LNCaP clone FGC (cell line): ENCODE measurements at regions not wholly inside any gene's neighbourhood (a gene's known extent, or its start where the extent isn't known, plus 50 kb on each side); places are given as distances from the start of the nearest gene placed in this dataset.

Source experiments
- DNase-seq: peaks from one replicate; pipeline ENCODE4 v3.0.0-alpha.2; 2011; ENCODE audit warnings: low read depth
- H3K4me3 ChIP-seq: 2 replicates; pipeline ENCODE4 v1.5.1; 2011; ENCODE audit warnings: mild to moderate bottlenecking, low read depth, low read length, control low read depth
- CTCF ChIP-seq: IDR thresholded peaks from 2 replicates; pipeline ENCODE4 v1.5.1; 2012; ENCODE audit warnings: mild to moderate bottlenecking; ENCODE audit not compliant: control insufficient read depth, insufficient read depth; ENCODE audit errors: extremely low read depth

GRCh38 chr18:10387399-10387798 is 67.0 kb upstream of the APCDD1 start:
- H3K4me3 ChIP-seq: no peak overlapping the region
- no peak for DNase-seq
- no peak for TF ChIP-seq CTCF

- no peak for TF ChIP-seq CTCF
- H3K4me3 ChIP-seq: no peak overlapping the region
- DNase-seq: no peak
Measured at GRCh38 chr18:10388373-10388772, 66.1 kb upstream of the APCDD1 start.

DNA sequence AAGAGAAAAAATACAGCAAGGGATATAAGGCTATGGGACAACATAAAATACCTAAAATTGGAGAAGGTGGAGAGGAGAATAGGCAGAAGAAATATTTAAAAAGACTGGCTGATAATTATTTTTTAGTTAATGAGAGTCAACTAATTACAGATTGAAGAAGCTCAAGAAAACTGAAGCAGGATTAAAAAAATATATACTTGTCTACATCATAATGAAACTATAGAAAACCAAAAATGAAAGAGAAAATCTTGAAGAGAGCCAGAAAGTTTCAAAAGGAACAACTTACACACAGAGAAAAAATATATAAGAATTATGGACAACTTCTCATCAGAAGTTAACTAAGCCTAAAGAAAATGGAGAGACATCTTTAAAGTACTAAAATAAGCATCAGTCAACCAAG is 62.9 kb upstream of the APCDD1 start:
- DNase-seq: no peak

GRCh38 chr18:10397004-10397403 is 57.4 kb upstream of the APCDD1 start:
- no peak overlapping the region for H3K4me3 ChIP-seq
- TF ChIP-seq CTCF: no peak
- no peak for DNase-seq

More for the DNA sequence above, 62.9 kb upstream of the APCDD1 start:
- no peak for TF ChIP-seq CTCF
- H3K4me3 ChIP-seq: no peak overlapping the region

GRCh38 chr18:10398571-10398970 is 55.9 kb upstream of the APCDD1 start:
- H3K4me3 ChIP-seq: no peak overlapping the region
- DNase-seq: peak; percentile 32
- TF ChIP-seq CTCF: no peak

DNA sequence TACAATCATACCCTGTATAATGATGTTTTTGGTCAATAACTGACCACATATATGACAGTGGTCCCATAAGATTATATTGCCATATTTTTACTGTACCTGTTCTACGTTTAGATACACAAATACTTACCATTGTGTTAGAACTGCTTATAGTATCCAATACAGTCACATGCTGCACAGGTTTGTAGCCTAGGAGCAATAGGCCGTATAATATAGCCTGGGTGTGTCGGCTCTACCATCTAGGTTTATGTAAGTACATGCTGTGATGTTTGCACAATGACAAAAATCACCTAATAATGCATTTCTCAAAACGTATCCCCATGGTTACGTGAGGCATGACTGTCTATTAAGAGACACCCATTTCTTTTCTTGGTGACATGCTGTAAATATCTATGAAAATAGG is 55.0 kb upstream of the APCDD1 start:
- no peak overlapping the region for H3K4me3 ChIP-seq
- DNase-seq: no peak
- no peak for TF ChIP-seq CTCF

DNA sequence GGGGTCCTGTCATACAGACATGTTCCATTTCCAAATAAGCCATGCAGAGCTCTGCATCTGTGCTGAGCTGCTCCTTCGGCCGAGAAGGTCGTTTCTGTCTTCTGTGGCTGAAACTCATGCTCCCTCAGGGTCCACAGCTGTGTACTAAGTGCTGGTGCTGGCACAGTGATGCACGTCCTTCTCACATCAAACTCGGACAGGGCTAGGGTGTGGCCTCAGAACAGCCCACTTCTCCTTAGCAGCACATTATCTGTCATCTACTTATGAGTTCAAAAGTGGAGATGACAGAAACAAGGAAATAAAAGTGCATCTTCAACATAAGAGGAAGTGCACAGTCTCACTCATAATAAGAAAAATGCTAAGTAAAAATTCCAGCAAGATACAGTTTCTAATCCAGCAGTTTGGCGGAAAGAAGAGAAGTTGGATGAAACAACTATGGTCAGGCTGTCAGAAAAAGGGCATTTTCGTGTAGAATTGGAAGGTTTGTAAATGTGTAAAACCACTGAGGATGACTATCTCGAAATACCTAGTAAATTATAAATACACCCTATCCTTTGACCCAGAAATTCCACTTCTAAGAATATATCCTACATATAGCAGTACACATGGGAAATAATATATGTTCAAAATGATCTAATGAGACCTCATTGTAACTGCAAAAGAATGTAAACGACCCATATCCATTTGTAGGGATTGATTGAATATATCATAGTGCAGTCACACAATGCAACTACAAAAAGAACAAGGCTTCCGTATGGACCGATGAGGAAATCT is 53.7 kb upstream of the APCDD1 start:
- no peak for DNase-seq
- no peak overlapping the region for H3K4me3 ChIP-seq
- TF ChIP-seq CTCF: no peak
